Neural progenitor cell (in vitro differentiated cells): ENCODE measurements at regions not wholly inside any gene's neighbourhood (a gene's known extent, or its start where the extent isn't known, plus 50 kb on each side); places are given as distances from the start of the nearest gene placed in this dataset.

Source experiments
- CTCF ChIP-seq: fragments of 200-600 bp; sonication (generic); IDR thresholded peaks from 2 replicates; pipeline ENCODE4 v1.5.1; 2017; ENCODE audit warnings: antibody characterized with exemption, mild to moderate bottlenecking
- EZH2phosphoT487 ChIP-seq: fragments of 200-600 bp; sonication (generic); IDR thresholded peaks from 2 replicates; pipeline ENCODE4 v1.6.1; 2017; ENCODE audit warnings: antibody characterized with exemption

GRCh38 chr4:59983852-59984251, 1216.3 kb upstream of the ADGRL3 start:
- TF ChIP-seq CTCF = no peak
- no peak for TF ChIP-seq EZH2phosphoT487
